Transverse colon (tissue), 4 donors: ENCODE measurements at regions not wholly inside any gene's neighbourhood (a gene's known extent, or its start where the extent isn't known, plus 50 kb on each side); places are given as distances from the start of the nearest gene placed in this dataset.

Experiments used
- DNase-seq: peaks from one replicate; pipeline ENCODE4 v3.0.0-alpha.2; 2019
- H3K27ac ChIP-seq, 4 donors: fragments of 200-600 bp; sonication (generic); 2 replicates each; pipeline ENCODE4 v1.5.1; 2016 to 2018; ENCODE audit warnings: inconsistent platforms in 4 of 4
- H3K27me3 ChIP-seq: fragments of 200-600 bp; sonication (generic); 2 replicates; pipeline ENCODE4 v1.5.1; 2017; ENCODE audit warnings: inconsistent platforms
- H3K36me3 ChIP-seq, 4 donors: fragments of 200-600 bp; sonication (generic); 2 replicates each; pipeline ENCODE4 v1.5.1; 2017 to 2019; ENCODE audit warnings: inconsistent platforms in 4 of 4
- H3K4me1 ChIP-seq, 4 donors: fragments of 200-600 bp; sonication (generic); 2 replicates each; pipeline ENCODE4 v1.5.1; 2017 to 2020; ENCODE audit warnings: inconsistent platforms in 4 of 4
- H3K4me3 ChIP-seq, 4 donors: fragments of 200-600 bp; sonication (generic); 1 replicate in 1 of 4; 2 replicates in 3 of 4; pipeline versions ENCODE4 v1.5.1 to v1.6.1; 2017 to 2019; ENCODE audit warnings: inconsistent platforms in 4 of 4
- H3K9me3 ChIP-seq, 2 donors: fragments of 200-600 bp; sonication (generic); 2 replicates each; pipeline ENCODE4 v1.5.1; 2017 to 2019; ENCODE audit warnings: inconsistent platforms in 2 of 2
- CTCF ChIP-seq, 5 experiments: fragments of 200-600 bp in 3 of 5; fragments of 450-650 bp in 2 of 5; sonication (generic) in 3 of 5; IDR thresholded peaks; 1 replicate in 2 of 5; 2 replicates in 3 of 5; pipeline ENCODE4 v1.5.1; 2016 to 2017; ENCODE audit warnings: antibody characterized with exemption in 5 of 5, inconsistent platforms in 3 of 5, mild to moderate bottlenecking in 2 of 5, moderate library complexity in 1 of 5
- EP300 ChIP-seq: sonication (generic); formaldehyde crosslinking; IDR thresholded peaks from one replicate; pipeline ENCODE4 v1.6.1; 2017; ENCODE audit warnings: antibody characterized with exemption, low read depth
- POLR2A ChIP-seq: fragments of 450-650 bp; IDR thresholded peaks from one replicate; pipeline ENCODE4 v1.6.1; 2016; ENCODE audit warnings: antibody characterized with exemption, mild to moderate bottlenecking, moderate library complexity
- POLR2AphosphoS5 ChIP-seq, 3 donors: sonication (generic); formaldehyde crosslinking; IDR thresholded peaks; one replicate each; pipeline ENCODE4 v1.6.1; 2016; ENCODE audit warnings: antibody characterized with exemption in 3 of 3
- WGBS, 2 donors: methylation state at CpG; one replicate each; pipeline ENCODE4 v1.1.5; 2018; ENCODE audit warnings: low coverage in 1 of 2; 5-methylcytosine and 5-hydroxymethylcytosine counted together
- in situ Hi-C, 4 donors: fragments of 200-750 bp; cut with MboI; loops; one replicate each; pipeline versions ENCODE4 v1.15.0 to v1.15.1; 2017; ENCODE audit warnings: low sequenced_read_pairs in 3 of 4, low pct_ligation_motif_present in 1 of 4, low pct_unique_long_range_greater_than_20kb in 1 of 4
- intact Hi-C: fragments of 100-400 bp; cut with DNase I; formaldehyde crosslinking; loops from one replicate; pipeline ENCODE4 v1.15.1; 2023; ENCODE audit warnings: low total_unique reads

DNA sequence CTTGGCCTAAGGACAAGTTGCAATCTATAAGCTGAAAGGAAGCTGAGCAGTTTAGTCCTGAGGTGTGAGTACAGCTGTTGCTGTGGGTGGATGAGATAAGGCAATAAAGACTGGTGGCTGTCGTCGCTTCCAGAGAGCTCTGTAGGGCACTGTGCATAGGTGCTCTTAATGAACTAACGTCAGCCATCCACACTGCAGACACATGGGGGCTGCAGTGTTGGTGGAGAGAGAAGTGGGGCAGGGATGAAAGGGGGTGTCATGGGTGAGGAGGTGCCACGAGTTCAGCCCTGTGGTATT, 139.9 kb upstream of the IRX3 start:
- intact Hi-C loops, result no loop called here
- Histone ChIP-seq H3K36me3 (no peaks in the 10 kb centered on the region), H3K27me3 (peaks cover 26% of the 10 kb centered on the region), H3K4me1 (no peaks in the 10 kb centered on the region), H3K4me3 (no peak overlapping the region), H3K9me3 (peaks cover 0 to 8% of the 10 kb centered on the region in 2 donors), H3K27ac (no peak overlapping the region)
- TF ChIP-seq CTCF (IDR thresholded peaks at IDR 0.05), result no peak
- no peak for TF ChIP-seq POLR2AphosphoS5 (IDR thresholded peaks at IDR 0.05)
- TF ChIP-seq EP300, result no peak
- TF ChIP-seq POLR2A, result no peak
- DNase-seq, result no peak
- WGBS, 2 donors, result 40 to 46% methylated on average over 1 to 4 of the region's 4 CpGs
- in situ Hi-C loops, result no loop called here

GRCh38 chr16:54425681-54426552, 139.3 kb upstream of the IRX3 start:
- H3K36me3 ChIP-seq, result no peaks in the 10 kb centered on the region
- DNase-seq, result no peak
- no peak overlapping the region for H3K27ac ChIP-seq
- peaks cover 0 to 8% of the 10 kb centered on the region in 2 donors for H3K9me3 ChIP-seq
- H3K4me1 ChIP-seq, result no peaks in the 10 kb centered on the region
- whole genome bisulfite sequencing, 2 donors, result 58 to 78% methylated on average over 3 to 12 of the region's 12 CpGs
- TF ChIP-seq POLR2A (no peak), POLR2AphosphoS5 (IDR thresholded peaks at IDR 0.05) (no peak), EP300 (no peak), CTCF (IDR thresholded peaks at IDR 0.05) (no peak)
- intact Hi-C loops, result no loop called here
- in situ Hi-C loops, result no loop called here
- H3K27me3 ChIP-seq, result peaks cover 20% of the 10 kb centered on the region
- no peak overlapping the region for H3K4me3 ChIP-seq

GRCh38 chr16:54425068-54425467, 138.5 kb upstream of the IRX3 start:
- 69 to 82% methylated on average over 1 of the region's 1 CpG for WGBS, 2 donors

GRCh38 chr16:54424043-54424451, 137.5 kb upstream of the IRX3 start:
- Histone ChIP-seq H3K27me3 (peaks cover 1% of the 10 kb centered on the region), H3K9me3 (no peaks in the 10 kb centered on the region), H3K36me3 (no peaks in the 10 kb centered on the region), H3K4me1 (no peaks in the 10 kb centered on the region), H3K4me3 (no peak overlapping the region), H3K27ac (no peak overlapping the region)
- WGBS, 2 donors, result 75% methylated on average over 5 of the region's 5 CpGs; no CpG with 5 or more reads in 1 of the 2 donors
- no peak for TF ChIP-seq POLR2A
- no peak for TF ChIP-seq EP300
- no peak for TF ChIP-seq POLR2AphosphoS5 (IDR thresholded peaks at IDR 0.05)
- TF ChIP-seq CTCF (IDR thresholded peaks at IDR 0.05), result no peak
- no peak for DNase-seq
- intact Hi-C loops, result no loop called here
- in situ Hi-C loops, result no loop called here

More at GRCh38 chr16:54425068-54425467, 138.5 kb upstream of the IRX3 start:
- DNase-seq, result no peak
- Histone ChIP-seq H3K4me1 (no peaks in the 10 kb centered on the region), H3K9me3 (peaks cover 0 to 7% of the 10 kb centered on the region in 2 donors), H3K27ac (no peak overlapping the region), H3K27me3 (peaks cover 11% of the 10 kb centered on the region), H3K4me3 (no peak overlapping the region), H3K36me3 (no peaks in the 10 kb centered on the region)
- intact Hi-C loops (no loop called here), in situ Hi-C loops (no loop called here)
- TF ChIP-seq POLR2A (no peak), CTCF (IDR thresholded peaks at IDR 0.05) (no peak), POLR2AphosphoS5 (IDR thresholded peaks at IDR 0.05) (no peak), EP300 (no peak)
